HEK293 (cell line): ENCODE measurements at regions not wholly inside any gene's neighbourhood (a gene's known extent, or its start where the extent isn't known, plus 50 kb on each side); places are given as distances from the start of the nearest gene placed in this dataset.

Source experiments
- CTCF ChIA-PET: fragments of 350-600 bp; formaldehyde crosslinking; extraction: SDS; loops from one replicate; lab custom pipeline; 2021; ENCODE audit warnings: antibody characterized with exemption; lab: Yijun Ruan, JAX
- POLR2A ChIA-PET: fragments of 300-600 bp; formaldehyde crosslinking; extraction: SDS; loops from one replicate; lab custom pipeline; 2020; ENCODE audit warnings: antibody characterized with exemption, inconsistent platforms; lab: Yijun Ruan, JAX
- H3K27ac ChIP-seq: fragments of 200-500 bp; sonication (Bioruptor generic); 2 replicates; pipeline ENCODE4 v1.5.1; 2014; ENCODE audit warnings: low read depth, low read length, control low read depth, inconsistent platforms; ENCODE audit errors: extremely low read depth
- H3K36me3 ChIP-seq, 2 experiments: fragments of 200-500 bp in 1 of 2; sonication (Bioruptor generic) in 1 of 2; 1 replicate in 1 of 2; 2 replicates in 1 of 2; pipeline ENCODE4 v1.5.1; 2014 to 2017; ENCODE audit warnings: inconsistent platforms in 2 of 2, low read length in 2 of 2; ENCODE audit not compliant: control insufficient read depth in 2 of 2, insufficient read depth in 1 of 2
- H3K4me1 ChIP-seq: fragments of 200-500 bp; sonication (Bioruptor generic); 2 replicates; pipeline ENCODE4 v1.5.1; 2014; ENCODE audit warnings: mild to moderate bottlenecking, low read length, inconsistent platforms; ENCODE audit not compliant: control insufficient read depth, insufficient read depth
- H3K4me3 ChIP-seq: 2 replicates; pipeline ENCODE4 v1.5.1; 2011; ENCODE audit warnings: low read depth, mild to moderate bottlenecking, control low read depth, low read length, moderate library complexity
- H3K9me3 ChIP-seq: fragments of 200-500 bp; sonication (Bioruptor generic); 2 replicates; pipeline ENCODE4 v1.5.1; 2014; ENCODE audit warnings: low read depth, low read length, inconsistent platforms; ENCODE audit not compliant: control insufficient read depth, insufficient read depth
- GLI2 ChIP-seq: fragments of 450-650 bp; formaldehyde crosslinking; IDR thresholded peaks from 2 replicates; pipeline ENCODE4; 2017; ENCODE audit warnings: missing biosample characterization, missing genetic modification characterization, low read depth, borderline replicate concordance
- MZF1 ChIP-seq: fragments of 450-650 bp; formaldehyde crosslinking; IDR thresholded peaks from 2 replicates; pipeline ENCODE4 v1.5.1; 2017; ENCODE audit warnings: missing biosample characterization, missing genetic modification characterization, borderline replicate concordance
- REPIN1 ChIP-seq: fragments of 450-650 bp; formaldehyde crosslinking; IDR thresholded peaks from 2 replicates; pipeline ENCODE4 v1.5.1; 2017; ENCODE audit warnings: missing biosample characterization, missing genetic modification characterization, low read depth
- ZBTB21 ChIP-seq: fragments of 450-650 bp; formaldehyde crosslinking; IDR thresholded peaks from 2 replicates; pipeline ENCODE4 v1.5.1; 2017; ENCODE audit warnings: missing biosample characterization, missing genetic modification characterization
- ZNF112 ChIP-seq: fragments of 450-650 bp; formaldehyde crosslinking; IDR thresholded peaks from 2 replicates; pipeline ENCODE4 v1.5.0; 2017; ENCODE audit warnings: missing biosample characterization, missing genetic modification characterization
- ZNF121 ChIP-seq: fragments of 450-650 bp; formaldehyde crosslinking; IDR thresholded peaks from 2 replicates; pipeline ENCODE4 v1.5.1; 2016; ENCODE audit warnings: missing biosample characterization, missing genetic modification characterization
- ZNF155 ChIP-seq: fragments of 450-650 bp; formaldehyde crosslinking; IDR thresholded peaks from 2 replicates; pipeline ENCODE4 v1.5.1; 2016; ENCODE audit warnings: missing biosample characterization, missing genetic modification characterization
- ZNF366 ChIP-seq: fragments of 450-650 bp; formaldehyde crosslinking; conservative IDR thresholded peaks from 2 replicates; pipeline ENCODE4 v1.5.1; 2016; ENCODE audit warnings: missing biosample characterization, missing genetic modification characterization
- ZNF555 ChIP-seq: fragments of 450-650 bp; formaldehyde crosslinking; conservative IDR thresholded peaks from 2 replicates; pipeline ENCODE4 v1.5.1; 2017; ENCODE audit warnings: missing biosample characterization, mild to moderate bottlenecking, missing genetic modification characterization, inconsistent platforms
- ZSCAN16 ChIP-seq: fragments of 450-650 bp; formaldehyde crosslinking; IDR thresholded peaks from 2 replicates; pipeline ENCODE4 v1.5.1; 2016; ENCODE audit warnings: missing biosample characterization, missing genetic modification characterization
- TF ChIP-seq, protein P1 (sequence below): fragments of 450-650 bp; formaldehyde crosslinking; IDR thresholded peaks from 2 replicates; pipeline ENCODE4 v1.5.1; 2016; ENCODE audit warnings: missing biosample characterization, missing genetic modification characterization
- TF ChIP-seq, protein P2 (sequence below): sonication (generic); formaldehyde crosslinking; IDR thresholded peaks from 2 replicates; pipeline ENCODE4 v1.8.1; 2022; ENCODE audit warnings: mild to moderate bottlenecking, moderate library complexity, missing genetic modification reagents
- TF ChIP-seq, protein P3 (sequence below): fragments of 450-650 bp; formaldehyde crosslinking; IDR thresholded peaks from 2 replicates; pipeline ENCODE4 v1.5.1; 2016; ENCODE audit warnings: missing biosample characterization, missing genetic modification characterization
- TF ChIP-seq, protein P4 (sequence below): fragments of 450-650 bp; formaldehyde crosslinking; IDR thresholded peaks from 2 replicates; pipeline ENCODE4 v1.5.1; 2016; ENCODE audit warnings: missing biosample characterization, missing genetic modification characterization

DNA sequence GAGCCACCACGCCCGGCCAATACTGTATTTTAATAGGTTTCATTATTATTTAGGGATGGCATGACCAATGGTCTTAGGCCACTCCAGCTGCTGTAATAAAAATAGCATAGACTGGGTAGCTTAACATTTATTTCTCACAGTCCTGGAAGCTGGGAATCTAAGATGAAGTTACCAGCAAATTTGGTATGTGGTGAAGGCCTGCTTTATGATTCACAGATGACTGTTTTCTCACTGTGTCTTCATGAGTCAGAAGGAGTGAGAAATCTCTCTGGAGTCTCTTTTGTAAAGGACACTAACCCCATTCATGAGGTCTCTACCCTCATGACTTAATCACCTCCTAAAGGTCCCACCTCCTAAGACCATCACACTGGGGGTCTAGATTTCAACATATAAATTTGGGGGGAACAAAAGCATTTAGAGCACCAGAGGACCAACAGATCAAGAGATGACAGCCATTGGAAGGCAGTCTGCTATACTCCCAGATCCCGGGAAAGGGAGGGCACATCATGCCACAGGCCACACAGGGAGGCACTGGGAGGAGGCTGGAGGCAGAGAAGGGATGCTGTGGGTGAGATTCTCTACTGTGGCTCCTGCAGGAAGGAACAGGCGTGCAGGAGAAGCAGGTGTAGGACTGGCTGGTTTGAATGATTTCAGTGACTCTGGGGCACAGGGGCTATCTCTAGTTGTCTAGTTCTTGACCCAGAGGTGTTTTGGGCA, 335.8 kb upstream of the SFRP2 start:
- CTCF ChIA-PET = no interaction called here
- POLR2A ChIA-PET = no interaction called here
- H3K36me3 ChIP-seq = no peaks in the 10 kb centered on the region
- H3K4me3 ChIP-seq = no peak overlapping the region
- no peak overlapping the region for H3K27ac ChIP-seq
- TF ChIP-seq, protein P1, sequence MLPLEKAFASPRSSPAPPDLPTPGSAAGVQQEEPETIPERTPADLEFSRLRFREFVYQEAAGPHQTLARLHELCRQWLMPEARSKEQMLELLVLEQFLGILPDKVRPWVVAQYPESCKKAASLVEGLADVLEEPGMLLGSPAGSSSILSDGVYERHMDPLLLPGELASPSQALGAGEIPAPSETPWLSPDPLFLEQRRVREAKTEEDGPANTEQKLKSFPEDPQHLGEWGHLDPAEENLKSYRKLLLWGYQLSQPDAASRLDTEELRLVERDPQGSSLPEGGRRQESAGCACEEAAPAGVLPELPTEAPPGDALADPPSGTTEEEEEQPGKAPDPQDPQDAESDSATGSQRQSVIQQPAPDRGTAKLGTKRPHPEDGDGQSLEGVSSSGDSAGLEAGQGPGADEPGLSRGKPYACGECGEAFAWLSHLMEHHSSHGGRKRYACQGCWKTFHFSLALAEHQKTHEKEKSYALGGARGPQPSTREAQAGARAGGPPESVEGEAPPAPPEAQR = no peak
- TF ChIP-seq ZNF555 (tag by site-specific recombination) (no peak), ZNF121 (tag by site-specific recombination) (no peak), GLI2 (tag by site-specific recombination) (no peak), ZNF366 (tag by site-specific recombination) (no peak), ZSCAN16 (tag by site-specific recombination) (no peak), ZNF155 (tag by site-specific recombination) (no peak), ZBTB21 (no peak)
- TF ChIP-seq, protein P2, sequence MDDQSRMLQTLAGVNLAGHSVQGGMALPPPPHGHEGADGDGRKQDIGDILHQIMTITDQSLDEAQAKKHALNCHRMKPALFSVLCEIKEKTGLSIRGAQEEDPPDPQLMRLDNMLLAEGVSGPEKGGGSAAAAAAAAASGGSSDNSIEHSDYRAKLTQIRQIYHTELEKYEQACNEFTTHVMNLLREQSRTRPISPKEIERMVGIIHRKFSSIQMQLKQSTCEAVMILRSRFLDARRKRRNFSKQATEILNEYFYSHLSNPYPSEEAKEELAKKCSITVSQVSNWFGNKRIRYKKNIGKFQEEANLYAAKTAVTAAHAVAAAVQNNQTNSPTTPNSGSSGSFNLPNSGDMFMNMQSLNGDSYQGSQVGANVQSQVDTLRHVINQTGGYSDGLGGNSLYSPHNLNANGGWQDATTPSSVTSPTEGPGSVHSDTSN (CRISPR knock-in tag) = no peak
- TF ChIP-seq, protein P3, sequence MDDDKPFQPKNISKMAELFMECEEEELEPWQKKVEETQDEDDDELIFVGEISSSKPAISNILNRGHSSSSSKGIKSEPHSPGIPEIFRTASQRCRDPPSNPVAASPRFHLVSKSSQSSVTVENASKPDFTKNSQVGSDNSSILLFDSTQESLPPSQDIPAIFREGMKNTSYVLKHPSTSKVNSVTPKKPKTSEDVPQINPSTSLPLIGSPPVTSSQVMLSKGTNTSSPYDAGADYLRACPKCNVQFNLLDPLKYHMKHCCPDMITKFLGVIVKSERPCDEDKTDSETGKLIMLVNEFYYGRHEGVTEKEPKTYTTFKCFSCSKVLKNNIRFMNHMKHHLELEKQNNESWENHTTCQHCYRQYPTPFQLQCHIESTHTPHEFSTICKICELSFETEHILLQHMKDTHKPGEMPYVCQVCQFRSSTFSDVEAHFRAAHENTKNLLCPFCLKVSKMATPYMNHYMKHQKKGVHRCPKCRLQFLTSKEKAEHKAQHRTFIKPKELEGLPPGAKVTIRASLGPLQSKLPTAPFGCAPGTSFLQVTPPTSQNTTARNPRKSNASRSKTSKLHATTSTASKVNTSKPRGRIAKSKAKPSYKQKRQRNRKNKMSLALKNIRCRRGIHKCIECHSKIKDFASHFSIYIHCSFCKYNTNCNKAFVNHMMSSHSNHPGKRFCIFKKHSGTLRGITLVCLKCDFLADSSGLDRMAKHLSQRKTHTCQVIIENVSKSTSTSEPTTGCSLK (tag by site-specific recombination) = no peak
- no peaks in the 10 kb centered on the region for H3K9me3 ChIP-seq
- H3K4me1 ChIP-seq = no peaks in the 10 kb centered on the region

- ChIA-PET CTCF (no interaction called here), POLR2A (no interaction called here)
- TF ChIP-seq REPIN1 (tag by site-specific recombination) = no peak
- TF ChIP-seq, protein P4, sequence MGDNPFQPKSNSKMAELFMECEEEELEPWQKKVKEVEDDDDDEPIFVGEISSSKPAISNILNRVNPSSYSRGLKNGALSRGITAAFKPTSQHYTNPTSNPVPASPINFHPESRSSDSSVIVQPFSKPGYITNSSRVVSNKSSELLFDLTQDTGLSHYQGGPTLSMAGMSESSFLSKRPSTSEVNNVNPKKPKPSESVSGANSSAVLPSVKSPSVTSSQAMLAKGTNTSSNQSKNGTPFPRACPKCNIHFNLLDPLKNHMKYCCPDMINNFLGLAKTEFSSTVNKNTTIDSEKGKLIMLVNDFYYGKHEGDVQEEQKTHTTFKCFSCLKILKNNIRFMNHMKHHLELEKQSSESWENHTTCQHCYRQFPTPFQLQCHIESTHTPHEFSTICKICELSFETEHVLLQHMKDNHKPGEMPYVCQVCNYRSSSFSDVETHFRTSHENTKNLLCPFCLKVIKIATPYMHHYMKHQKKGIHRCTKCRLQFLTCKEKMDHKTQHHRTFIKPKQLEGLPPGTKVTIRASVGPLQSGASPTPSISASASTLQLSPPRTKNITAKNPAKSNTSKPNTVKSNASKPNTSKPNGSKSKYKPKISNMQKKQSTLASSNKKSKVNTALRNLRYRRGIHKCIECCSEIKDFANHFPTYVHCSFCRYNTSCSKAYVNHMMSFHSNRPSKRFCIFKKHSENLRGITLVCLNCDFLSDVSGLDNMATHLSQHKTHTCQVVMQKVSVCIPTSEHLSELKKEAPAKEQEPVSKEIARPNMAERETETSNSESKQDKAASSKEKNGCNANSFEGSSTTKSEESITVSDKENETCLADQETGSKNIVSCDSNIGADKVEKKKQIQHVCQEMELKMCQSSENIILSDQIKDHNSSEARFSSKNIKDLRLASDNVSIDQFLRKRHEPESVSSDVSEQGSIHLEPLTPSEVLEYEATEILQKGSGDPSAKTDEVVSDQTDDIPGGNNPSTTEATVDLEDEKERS (tag by site-specific recombination) = no peak
- TF ChIP-seq MZF1 = no peak
- no peak for TF ChIP-seq ZNF112 (tag by site-specific recombination)
- no peak for TF ChIP-seq ZNF366 (tag by site-specific recombination)
- Histone ChIP-seq H3K4me1 (no peaks in the 10 kb centered on the region), H3K4me3 (no peak overlapping the region), H3K36me3 (no peaks in the 10 kb centered on the region), H3K9me3 (no peaks in the 10 kb centered on the region), H3K27ac (no peak overlapping the region)
Measured at GRCh38 chr4:154123897-154124296, 335.0 kb upstream of the SFRP2 start.
